ENCODE measurements at regions not wholly inside any gene's neighbourhood (a gene's known extent, or its start where the extent isn't known, plus 50 kb on each side); places are given as distances from the start of the nearest gene placed in this dataset.

DNA sequence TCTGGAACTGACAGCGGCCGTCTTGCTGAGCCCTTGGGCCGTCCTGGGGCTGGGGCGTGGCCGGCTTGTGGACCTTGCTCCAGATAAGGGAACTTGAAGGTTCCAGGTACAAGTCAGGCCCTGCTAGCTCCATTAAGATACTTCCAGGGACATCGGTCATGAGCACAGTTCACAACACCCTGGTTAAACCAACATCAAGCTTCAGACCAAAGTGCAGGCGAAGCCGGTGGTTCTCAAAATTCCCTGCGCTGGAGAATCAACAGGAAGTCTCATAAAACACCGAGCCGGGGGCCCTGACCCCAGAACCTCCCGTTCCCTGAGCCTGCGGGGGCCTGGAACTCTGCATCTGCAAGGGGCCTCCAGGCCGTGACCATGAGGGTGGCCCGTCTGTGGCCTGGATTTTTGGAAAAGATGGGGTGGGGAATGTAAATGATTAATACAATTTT lies 1043.8 kb downstream of the BRD1 start (continued):
- TF ChIP-seq ZKSCAN8 (CRISPR knock-in tag; IDR thresholded peaks at IDR 0.05; ENCODE audit: borderline replicate concordance) (no peak), ELF1 (CRISPR knock-in tag; IDR thresholded peaks at IDR 0.05) (peak; percentile 59), POGZ (CRISPR knock-in tag; IDR thresholded peaks at IDR 0.05) (0 out of 2 replicates have a peak, but pooled peaks have one; percentile 44), NPAS2 (CRISPR knock-in tag; IDR thresholded peaks at IDR 0.05; ENCODE audit: borderline replicate concordance) (no peak), BCL6 (CRISPR knock-in tag; IDR thresholded peaks at IDR 0.05) (peak; percentile 55; the same call in 1 of the 2 replicates), TARDBP (CRISPR knock-in tag; IDR thresholded peaks at IDR 0.05) (0 out of 2 replicates have a peak, but pooled peaks have one; percentile 34), PHF21A (CRISPR knock-in tag; IDR thresholded peaks at IDR 0.05) (peak; percentile 72), ZNF264 (CRISPR knock-in tag; IDR thresholded peaks at IDR 0.05) (0 out of 2 replicates have a peak, but pooled peaks have one; percentile 13), THYN1 (CRISPR knock-in tag; IDR thresholded peaks at IDR 0.05; ENCODE audit: borderline replicate concordance, low read depth) (no peak)
- TF ChIP-seq, protein P1, sequence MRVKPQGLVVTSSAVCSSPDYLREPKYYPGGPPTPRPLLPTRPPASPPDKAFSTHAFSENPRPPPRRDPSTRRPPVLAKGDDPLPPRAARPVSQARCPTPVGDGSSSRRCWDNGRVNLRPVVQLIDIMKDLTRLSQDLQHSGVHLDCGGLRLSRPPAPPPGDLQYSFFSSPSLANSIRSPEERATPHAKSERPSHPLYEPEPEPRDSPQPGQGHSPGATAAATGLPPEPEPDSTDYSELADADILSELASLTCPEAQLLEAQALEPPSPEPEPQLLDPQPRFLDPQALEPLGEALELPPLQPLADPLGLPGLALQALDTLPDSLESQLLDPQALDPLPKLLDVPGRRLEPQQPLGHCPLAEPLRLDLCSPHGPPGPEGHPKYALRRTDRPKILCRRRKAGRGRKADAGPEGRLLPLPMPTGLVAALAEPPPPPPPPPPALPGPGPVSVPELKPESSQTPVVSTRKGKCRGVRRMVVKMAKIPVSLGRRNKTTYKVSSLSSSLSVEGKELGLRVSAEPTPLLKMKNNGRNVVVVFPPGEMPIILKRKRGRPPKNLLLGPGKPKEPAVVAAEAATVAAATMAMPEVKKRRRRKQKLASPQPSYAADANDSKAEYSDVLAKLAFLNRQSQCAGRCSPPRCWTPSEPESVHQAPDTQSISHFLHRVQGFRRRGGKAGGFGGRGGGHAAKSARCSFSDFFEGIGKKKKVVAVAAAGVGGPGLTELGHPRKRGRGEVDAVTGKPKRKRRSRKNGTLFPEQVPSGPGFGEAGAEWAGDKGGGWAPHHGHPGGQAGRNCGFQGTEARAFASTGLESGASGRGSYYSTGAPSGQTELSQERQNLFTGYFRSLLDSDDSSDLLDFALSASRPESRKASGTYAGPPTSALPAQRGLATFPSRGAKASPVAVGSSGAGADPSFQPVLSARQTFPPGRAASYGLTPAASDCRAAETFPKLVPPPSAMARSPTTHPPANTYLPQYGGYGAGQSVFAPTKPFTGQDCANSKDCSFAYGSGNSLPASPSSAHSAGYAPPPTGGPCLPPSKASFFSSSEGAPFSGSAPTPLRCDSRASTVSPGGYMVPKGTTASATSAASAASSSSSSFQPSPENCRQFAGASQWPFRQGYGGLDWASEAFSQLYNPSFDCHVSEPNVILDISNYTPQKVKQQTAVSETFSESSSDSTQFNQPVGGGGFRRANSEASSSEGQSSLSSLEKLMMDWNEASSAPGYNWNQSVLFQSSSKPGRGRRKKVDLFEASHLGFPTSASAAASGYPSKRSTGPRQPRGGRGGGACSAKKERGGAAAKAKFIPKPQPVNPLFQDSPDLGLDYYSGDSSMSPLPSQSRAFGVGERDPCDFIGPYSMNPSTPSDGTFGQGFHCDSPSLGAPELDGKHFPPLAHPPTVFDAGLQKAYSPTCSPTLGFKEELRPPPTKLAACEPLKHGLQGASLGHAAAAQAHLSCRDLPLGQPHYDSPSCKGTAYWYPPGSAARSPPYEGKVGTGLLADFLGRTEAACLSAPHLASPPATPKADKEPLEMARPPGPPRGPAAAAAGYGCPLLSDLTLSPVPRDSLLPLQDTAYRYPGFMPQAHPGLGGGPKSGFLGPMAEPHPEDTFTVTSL (CRISPR knock-in tag; IDR thresholded peaks at IDR 0.05; ENCODE audit: borderline replicate concordance) = peak; percentile 80; the same call in 1 of the 2 replicates
- TF ChIP-seq, protein P2, sequence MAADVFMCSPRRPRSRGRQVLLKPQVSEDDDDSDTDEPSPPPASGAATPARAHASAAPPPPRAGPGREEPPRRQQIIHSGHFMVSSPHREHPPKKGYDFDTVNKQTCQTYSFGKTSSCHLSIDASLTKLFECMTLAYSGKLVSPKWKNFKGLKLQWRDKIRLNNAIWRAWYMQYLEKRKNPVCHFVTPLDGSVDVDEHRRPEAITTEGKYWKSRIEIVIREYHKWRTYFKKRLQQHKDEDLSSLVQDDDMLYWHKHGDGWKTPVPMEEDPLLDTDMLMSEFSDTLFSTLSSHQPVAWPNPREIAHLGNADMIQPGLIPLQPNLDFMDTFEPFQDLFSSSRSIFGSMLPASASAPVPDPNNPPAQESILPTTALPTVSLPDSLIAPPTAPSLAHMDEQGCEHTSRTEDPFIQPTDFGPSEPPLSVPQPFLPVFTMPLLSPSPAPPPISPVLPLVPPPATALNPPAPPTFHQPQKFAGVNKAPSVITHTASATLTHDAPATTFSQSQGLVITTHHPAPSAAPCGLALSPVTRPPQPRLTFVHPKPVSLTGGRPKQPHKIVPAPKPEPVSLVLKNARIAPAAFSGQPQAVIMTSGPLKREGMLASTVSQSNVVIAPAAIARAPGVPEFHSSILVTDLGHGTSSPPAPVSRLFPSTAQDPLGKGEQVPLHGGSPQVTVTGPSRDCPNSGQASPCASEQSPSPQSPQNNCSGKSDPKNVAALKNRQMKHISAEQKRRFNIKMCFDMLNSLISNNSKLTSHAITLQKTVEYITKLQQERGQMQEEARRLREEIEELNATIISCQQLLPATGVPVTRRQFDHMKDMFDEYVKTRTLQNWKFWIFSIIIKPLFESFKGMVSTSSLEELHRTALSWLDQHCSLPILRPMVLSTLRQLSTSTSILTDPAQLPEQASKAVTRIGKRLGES (CRISPR knock-in tag; IDR thresholded peaks at IDR 0.05; ENCODE audit: borderline replicate concordance) = no peak
- TF ChIP-seq, protein P3, sequence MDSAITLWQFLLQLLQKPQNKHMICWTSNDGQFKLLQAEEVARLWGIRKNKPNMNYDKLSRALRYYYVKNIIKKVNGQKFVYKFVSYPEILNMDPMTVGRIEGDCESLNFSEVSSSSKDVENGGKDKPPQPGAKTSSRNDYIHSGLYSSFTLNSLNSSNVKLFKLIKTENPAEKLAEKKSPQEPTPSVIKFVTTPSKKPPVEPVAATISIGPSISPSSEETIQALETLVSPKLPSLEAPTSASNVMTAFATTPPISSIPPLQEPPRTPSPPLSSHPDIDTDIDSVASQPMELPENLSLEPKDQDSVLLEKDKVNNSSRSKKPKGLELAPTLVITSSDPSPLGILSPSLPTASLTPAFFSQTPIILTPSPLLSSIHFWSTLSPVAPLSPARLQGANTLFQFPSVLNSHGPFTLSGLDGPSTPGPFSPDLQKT (CRISPR knock-in tag; IDR thresholded peaks at IDR 0.05; ENCODE audit: borderline replicate concordance) = no peak
- TF ChIP-seq, protein P4, sequence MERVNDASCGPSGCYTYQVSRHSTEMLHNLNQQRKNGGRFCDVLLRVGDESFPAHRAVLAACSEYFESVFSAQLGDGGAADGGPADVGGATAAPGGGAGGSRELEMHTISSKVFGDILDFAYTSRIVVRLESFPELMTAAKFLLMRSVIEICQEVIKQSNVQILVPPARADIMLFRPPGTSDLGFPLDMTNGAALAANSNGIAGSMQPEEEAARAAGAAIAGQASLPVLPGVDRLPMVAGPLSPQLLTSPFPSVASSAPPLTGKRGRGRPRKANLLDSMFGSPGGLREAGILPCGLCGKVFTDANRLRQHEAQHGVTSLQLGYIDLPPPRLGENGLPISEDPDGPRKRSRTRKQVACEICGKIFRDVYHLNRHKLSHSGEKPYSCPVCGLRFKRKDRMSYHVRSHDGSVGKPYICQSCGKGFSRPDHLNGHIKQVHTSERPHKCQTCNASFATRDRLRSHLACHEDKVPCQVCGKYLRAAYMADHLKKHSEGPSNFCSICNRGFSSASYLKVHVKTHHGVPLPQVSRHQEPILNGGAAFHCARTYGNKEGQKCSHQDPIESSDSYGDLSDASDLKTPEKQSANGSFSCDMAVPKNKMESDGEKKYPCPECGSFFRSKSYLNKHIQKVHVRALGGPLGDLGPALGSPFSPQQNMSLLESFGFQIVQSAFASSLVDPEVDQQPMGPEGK (CRISPR knock-in tag; IDR thresholded peaks at IDR 0.05) = peak; percentile 58; the same call in 1 of the 2 replicates
- TF ChIP-seq, protein P5, sequence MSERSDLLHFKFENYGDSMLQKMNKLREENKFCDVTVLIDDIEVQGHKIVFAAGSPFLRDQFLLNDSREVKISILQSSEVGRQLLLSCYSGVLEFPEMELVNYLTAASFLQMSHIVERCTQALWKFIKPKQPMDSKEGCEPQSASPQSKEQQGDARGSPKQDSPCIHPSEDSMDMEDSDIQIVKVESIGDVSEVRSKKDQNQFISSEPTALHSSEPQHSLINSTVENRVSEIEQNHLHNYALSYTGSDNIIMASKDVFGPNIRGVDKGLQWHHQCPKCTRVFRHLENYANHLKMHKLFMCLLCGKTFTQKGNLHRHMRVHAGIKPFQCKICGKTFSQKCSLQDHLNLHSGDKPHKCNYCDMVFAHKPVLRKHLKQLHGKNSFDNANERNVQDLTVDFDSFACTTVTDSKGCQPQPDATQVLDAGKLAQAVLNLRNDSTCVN (CRISPR knock-in tag; IDR thresholded peaks at IDR 0.05; ENCODE audit: borderline replicate concordance) = 0 out of 2 replicates have a peak, but pooled peaks have one; percentile 31
- TF ChIP-seq, protein P6, sequence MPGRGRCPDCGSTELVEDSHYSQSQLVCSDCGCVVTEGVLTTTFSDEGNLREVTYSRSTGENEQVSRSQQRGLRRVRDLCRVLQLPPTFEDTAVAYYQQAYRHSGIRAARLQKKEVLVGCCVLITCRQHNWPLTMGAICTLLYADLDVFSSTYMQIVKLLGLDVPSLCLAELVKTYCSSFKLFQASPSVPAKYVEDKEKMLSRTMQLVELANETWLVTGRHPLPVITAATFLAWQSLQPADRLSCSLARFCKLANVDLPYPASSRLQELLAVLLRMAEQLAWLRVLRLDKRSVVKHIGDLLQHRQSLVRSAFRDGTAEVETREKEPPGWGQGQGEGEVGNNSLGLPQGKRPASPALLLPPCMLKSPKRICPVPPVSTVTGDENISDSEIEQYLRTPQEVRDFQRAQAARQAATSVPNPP (CRISPR knock-in tag; IDR thresholded peaks at IDR 0.05) = no peak

Measured in HepG2 (cell line).